ENCODE measurements at regions not wholly inside any gene's neighbourhood (a gene's known extent, or its start where the extent isn't known, plus 50 kb on each side); places are given as distances from the start of the nearest gene placed in this dataset.
A peak's percentile ranks its signal among the peaks of the same experiment; 100 is the strongest.

- Histone ChIP-seq H3K27me3 (ENCODE audit: insufficient read depth) (no peaks in the 10 kb centered on the region), H4K20me1 (replicated peaks; ENCODE audit: insufficient read depth) (no peaks in the 10 kb centered on the region), H3K36me3 (ENCODE audit: insufficient read depth) (no peaks in the 10 kb centered on the region), H3K9me2 (ENCODE audit: insufficient read depth) (no peaks in the 10 kb centered on the region), H3K79me2 (replicated peaks; ENCODE audit: insufficient read depth) (no peaks in the 10 kb centered on the region), H3K4me2 (no peak overlapping the region), H3K4me1 (ENCODE audit: insufficient read depth) (no peaks in the 10 kb centered on the region), H2AFZ (peak overlapping the region; percentile 50; the same call in 1 of the 2 replicates), H3K4me3 (no peak overlapping the region), H3F3A (replicated peaks; ENCODE audit: low read depth) (no peaks in the 10 kb centered on the region), H3K27ac (ENCODE audit: low read depth) (no peak overlapping the region)
- no peak overlapping the region for H3K4me3 Mint-ChIP-seq
- H3K36me3 Mint-ChIP-seq (ENCODE audit: low read depth): no peaks in the 10 kb centered on the region
- no peaks in the 10 kb centered on the region for H3K4me1 Mint-ChIP-seq
- ATAC-seq (no peak), DNase-seq (ENCODE audit: low spot score) (no peak)
- no peak overlapping the region for H3K27ac Mint-ChIP-seq
- TF ChIP-seq ZNF331 (CRISPR knock-in tag; IDR thresholded peaks at IDR 0.05; ENCODE audit: low read depth) (no peak), REST (IDR thresholded peaks at IDR 0.05; ENCODE audit: unreplicated experiment) (no peak)
- no peaks in the 10 kb centered on the region for H3K9me3 Mint-ChIP-seq
- peaks cover 2% of the 10 kb centered on the region for H3K27me3 Mint-ChIP-seq (ENCODE audit: insufficient read depth, low read depth, poor library complexity)
Measured at GRCh38 chr10:2340831-2341647, 603.7 kb upstream of the ADARB2 start.

GRCh38 chr10:2335626-2336025 is 598.3 kb upstream of the ADARB2 start:
- Histone ChIP-seq H4K20me1 (replicated peaks; ENCODE audit: insufficient read depth) (no peaks in the 10 kb centered on the region), H3F3A (replicated peaks; ENCODE audit: low read depth) (no peaks in the 10 kb centered on the region), H3K4me3 (no peak overlapping the region), H3K4me2 (no peak overlapping the region), H3K27me3 (ENCODE audit: insufficient read depth) (no peaks in the 10 kb centered on the region), H2AFZ (0 out of 2 replicates have a peak overlapping the region, but pooled peaks have one; percentile 10), H3K27ac (ENCODE audit: low read depth) (no peak overlapping the region), H3K79me2 (replicated peaks; ENCODE audit: insufficient read depth) (no peaks in the 10 kb centered on the region), H3K4me1 (ENCODE audit: insufficient read depth) (no peaks in the 10 kb centered on the region), H3K9me2 (ENCODE audit: insufficient read depth) (peaks cover 2% of the 10 kb centered on the region; the same call in 1 of the 2 replicates), H3K36me3 (ENCODE audit: insufficient read depth) (no peaks in the 10 kb centered on the region)
- no peaks in the 10 kb centered on the region for H3K4me1 Mint-ChIP-seq
- peaks cover 2% of the 10 kb centered on the region for H3K27me3 Mint-ChIP-seq (ENCODE audit: insufficient read depth, low read depth, poor library complexity)
- H3K36me3 Mint-ChIP-seq (ENCODE audit: low read depth): no peaks in the 10 kb centered on the region
- ATAC-seq: no peak
- no peak overlapping the region for H3K27ac Mint-ChIP-seq
- H3K4me3 Mint-ChIP-seq: no peak overlapping the region
- DNase-seq (ENCODE audit: low spot score): no peak
- peaks cover 4% of the 10 kb centered on the region; the same call in 1 of the 3 replicates for H3K9me3 Mint-ChIP-seq
- no peak for TF ChIP-seq REST (IDR thresholded peaks at IDR 0.05; ENCODE audit: unreplicated experiment)
- no peak for TF ChIP-seq NANOG (IDR thresholded peaks at IDR 0.05; ENCODE audit: borderline replicate concordance)
- no peak for TF ChIP-seq JUNB (IDR thresholded peaks at IDR 0.05; ENCODE audit: unreplicated experiment)
- TF ChIP-seq CREB1 (CRISPR knock-in tag; IDR thresholded peaks at IDR 0.05; ENCODE audit: low read depth): no peak
- TF ChIP-seq ZNF331 (CRISPR knock-in tag; IDR thresholded peaks at IDR 0.05; ENCODE audit: low read depth): no peak
- TF ChIP-seq ZNF462 (CRISPR knock-in tag; IDR thresholded peaks at IDR 0.05): no peak
- no peak for TF ChIP-seq STAT1 (IDR thresholded peaks at IDR 0.05; ENCODE audit: unreplicated experiment)
